Heart left ventricle (tissue), 13 donors: ENCODE measurements at regions not wholly inside any gene's neighbourhood (a gene's known extent, or its start where the extent isn't known, plus 50 kb on each side); places are given as distances from the start of the nearest gene placed in this dataset.

Experiments used
- CTCF ChIP-seq, 12 donors: fragments of 200-600 bp; sonication (generic) in 4 of 12; IDR thresholded peaks; one replicate each; pipeline versions ENCODE4 v1.5.0 to v1.8.0; 2018 to 2022; ENCODE audit warnings: antibody characterized with exemption in 12 of 12, mild to moderate bottlenecking in 5 of 12
- POLR2A ChIP-seq, 2 donors: fragments of 450-650 bp; IDR thresholded peaks; one replicate each; pipeline ENCODE4 v1.6.1; 2017; ENCODE audit warnings: antibody characterized with exemption in 2 of 2, mild to moderate bottlenecking in 2 of 2, moderate library complexity in 2 of 2
- donor health status: ischemic (EF 13 %, LVEDD 7.1; RV severe dilation, severe dysfunction).
- donor health status: DM: no; HTN: yes; CAD: no.
- donor health status: DM: no; HTN: no; CAD: no.
- donor health status: ischemic (EF 25% LVEDD 6.9; RV normal size, moderate dysfunction).
- donor health status: ischemic (EF 25% LVEDD 5.7; RV mildly dilated, moderate dysfunction).
- donor health status: ischemic (EF 35%, LVEDD 5.7; RV mildly dilated, moderate dysfunction).
- donor health status: nonischemic (EF 11% LVEDD 7.7; RV severe dilation, severe dysfunction).
- donor health status: DM: yes; HTN: yes; CAD: no.
- donor health status: PGD.
- donor health status: ischemic (EF 29% LVEDD 5.4; RV normal size, mild dysfunction).
- donor health status: nonischemic (EF 23%, LVEDD 6.1; RV moderate dilation, normal function).

GRCh38 chr2:220858101-220858500 is 714.0 kb downstream of the EPHA4 start:
- TF ChIP-seq CTCF (IDR thresholded peaks at IDR 0.05) (no peak), POLR2A (IDR thresholded peaks at IDR 0.05) (no peak)
